IMR-90 (cell line): ENCODE measurements at regions not wholly inside any gene's neighbourhood (a gene's known extent, or its start where the extent isn't known, plus 50 kb on each side); places are given as distances from the start of the nearest gene placed in this dataset.

Experiments
- ATAC-seq: fragments of 200-7000 bp; cut with Tn5 transposase; 2 replicates; pipeline ENCODE4 v1.9.1; 2020; ENCODE audit warnings: low read depth, mild to moderate bottlenecking, moderate library complexity
- BruUV-seq: library from RNA; stranded (reverse); fragments of 400-500 nt; replicated peaks from 2 replicates; lab custom pipeline; 2021; lab: Mats Ljungman, UMichigan
- CTCF ChIA-PET: fragments of 300-600 bp; formaldehyde crosslinking; extraction: SDS; loops from one replicate; lab custom pipeline; 2021; ENCODE audit warnings: antibody characterized with exemption; lab: Yijun Ruan, JAX
- POLR2A ChIA-PET: fragments of 300-600 bp; sonication (Branson Sonifier 250); formaldehyde crosslinking; loops from one replicate; lab custom pipeline; 2022; ENCODE audit warnings: antibody characterized with exemption; ENCODE audit not compliant: unreplicated experiment; lab: Charles Lee
- DNase-seq: peaks from one replicate; pipeline ENCODE4 v3.0.0; 2013
- H2AFZ ChIP-seq: replicated peaks from 2 replicates; pipeline ENCODE3; 2013; ENCODE audit warnings: low read length, mild to moderate bottlenecking; ENCODE audit not compliant: poor library complexity
- H2AK5ac ChIP-seq: 2 replicates; pipeline ENCODE4 v1.6.1; 2013; ENCODE audit warnings: low read depth, low read length, inconsistent platforms
- H2AK9ac ChIP-seq: replicated peaks from 2 replicates; pipeline ENCODE3; 2013; ENCODE audit warnings: mild to moderate bottlenecking, low read depth, low read length, moderate library complexity; ENCODE audit not compliant: poor library complexity
- H2BK120ac ChIP-seq: 2 replicates; pipeline ENCODE4 v1.6.1; 2013; ENCODE audit warnings: low read depth, low read length, inconsistent platforms
- H2BK15ac ChIP-seq: 3 replicates; pipeline ENCODE4 v1.6.1; 2013; ENCODE audit warnings: low read depth, low read length, inconsistent platforms
- H2BK20ac ChIP-seq: 2 replicates; pipeline ENCODE4 v1.6.1; 2013; ENCODE audit warnings: low read depth, mild to moderate bottlenecking, inconsistent platforms, low read length, moderate library complexity
- H2BK5ac ChIP-seq: 2 replicates; pipeline ENCODE4 v1.6.1; 2013; ENCODE audit warnings: mild to moderate bottlenecking, low read depth, low read length, inconsistent platforms; ENCODE audit not compliant: poor library complexity, severe bottlenecking
- H3K14ac ChIP-seq: replicated peaks from 2 replicates; pipeline ENCODE4 v1.6.1; 2013; ENCODE audit warnings: low read depth, low read length, inconsistent platforms
- H3K18ac ChIP-seq: 2 replicates; pipeline ENCODE4 v1.6.1; 2013; ENCODE audit warnings: low read depth, low read length, control low read depth
- H3K23ac ChIP-seq: 2 replicates; pipeline ENCODE4 v1.6.1; 2013; ENCODE audit warnings: low read depth, low read length, inconsistent platforms
- H3K27ac ChIP-seq: 2 replicates; pipeline ENCODE4 v1.5.1; 2013; ENCODE audit warnings: mild to moderate bottlenecking, control low read depth, low read length; ENCODE audit not compliant: insufficient read depth
- H3K27me3 ChIP-seq: 2 replicates; pipeline ENCODE4 v1.6.1; 2013; ENCODE audit warnings: low read length; ENCODE audit not compliant: control insufficient read depth, insufficient read depth
- H3K36me3 ChIP-seq: 2 replicates; pipeline ENCODE4 v1.6.1; 2013; ENCODE audit warnings: low read length, mixed read lengths; ENCODE audit not compliant: control insufficient read depth, insufficient read depth
- H3K4ac ChIP-seq: 2 replicates; pipeline ENCODE4 v1.6.1; 2013; ENCODE audit warnings: low read depth, low read length, inconsistent platforms
- H3K4me1 ChIP-seq: 2 replicates; pipeline ENCODE4 v1.6.1; 2013; ENCODE audit warnings: low read length, mixed read lengths; ENCODE audit not compliant: control insufficient read depth, insufficient read depth
- H3K4me2 ChIP-seq: 2 replicates; pipeline ENCODE4 v1.6.1; 2013; ENCODE audit warnings: low read depth, mild to moderate bottlenecking, control low read depth, low read length, moderate library complexity
- H3K4me3 ChIP-seq: 2 replicates; pipeline ENCODE4 v1.5.1; 2013; ENCODE audit warnings: low read depth, mild to moderate bottlenecking, control low read depth, low read length, moderate library complexity; ENCODE audit not compliant: insufficient read depth
- H3K56ac ChIP-seq: 2 replicates; pipeline ENCODE4 v1.6.1; 2013; ENCODE audit warnings: low read length, inconsistent platforms; ENCODE audit not compliant: insufficient read depth; ENCODE audit errors: extremely low read depth
- H3K79me1 ChIP-seq, 2 experiments: 2 replicates each; pipeline ENCODE4 v1.6.1; 2013; ENCODE audit warnings: low read length in 2 of 2, inconsistent platforms in 1 of 2, low read depth in 1 of 2
- H3K9ac ChIP-seq: 2 replicates; pipeline ENCODE4 v1.6.1; 2013; ENCODE audit warnings: low read depth, low read length, control low read depth
- H3K9me1 ChIP-seq: 2 replicates; pipeline ENCODE4 v1.6.1; 2013; ENCODE audit warnings: low read length, inconsistent platforms; ENCODE audit not compliant: insufficient read depth
- H3K9me3 ChIP-seq: 2 replicates; pipeline ENCODE4 v1.6.1; 2013; ENCODE audit warnings: low read length; ENCODE audit not compliant: control insufficient read depth, insufficient read depth
- H4K20me1 ChIP-seq: 2 replicates; pipeline ENCODE4 v1.6.1; 2013; ENCODE audit warnings: low read length, inconsistent platforms; ENCODE audit not compliant: insufficient read depth
- H4K5ac ChIP-seq: 2 replicates; pipeline ENCODE4 v1.6.1; 2013; ENCODE audit warnings: mild to moderate bottlenecking, low read depth, low read length, control low read depth
- H4K8ac ChIP-seq, 2 experiments: 2 replicates each; pipeline ENCODE4 v1.6.1; 2013; ENCODE audit warnings: low read depth in 2 of 2, low read length in 2 of 2, control low read depth in 1 of 2, inconsistent platforms in 1 of 2
- H4K91ac ChIP-seq: 2 replicates; pipeline ENCODE4 v1.6.1; 2013; ENCODE audit warnings: low read depth, low read length, inconsistent platforms; ENCODE audit not compliant: insufficient read depth
- BHLHE40 ChIP-seq: fragments of 150-350 bp; IDR thresholded peaks from 2 replicates; pipeline ENCODE4 v1.6.1; 2016; ENCODE audit warnings: mild to moderate bottlenecking, low read depth, low read length
- CEBPB ChIP-seq: IDR thresholded peaks from 2 replicates; pipeline ENCODE4 v1.6.1; 2012; ENCODE audit warnings: low read depth, low read length, improper control_type of control experiment
- CHD1 ChIP-seq: IDR thresholded peaks from 2 replicates; pipeline ENCODE4 v1.6.1; 2012; ENCODE audit warnings: low read depth, low read length, improper control_type of control experiment
- CTCF ChIP-seq: conservative IDR thresholded peaks from 2 replicates; pipeline ENCODE4 v1.5.1; 2012; ENCODE audit warnings: mild to moderate bottlenecking, low read depth, low read length, improper control_type of control experiment
- ELK1 ChIP-seq: fragments of 150-350 bp; IDR thresholded peaks from 2 replicates; pipeline ENCODE4 v1.6.1; 2016; ENCODE audit warnings: low read depth, mild to moderate bottlenecking, low read length, moderate library complexity, borderline replicate concordance
- FOS ChIP-seq: fragments of 150-350 bp; IDR thresholded peaks from 2 replicates; pipeline ENCODE4 v1.6.1; 2016; ENCODE audit warnings: low read depth, low read length
- MAFK ChIP-seq: IDR thresholded peaks from 2 replicates; pipeline ENCODE4 v1.6.1; 2012; ENCODE audit warnings: low read depth, low read length, improper control_type of control experiment
- MAZ ChIP-seq: IDR thresholded peaks from 2 replicates; pipeline ENCODE4 v1.6.1; 2012; ENCODE audit warnings: low read depth, mild to moderate bottlenecking, low read length, improper control_type of control experiment, moderate library complexity, borderline replicate concordance
- MXI1 ChIP-seq: IDR thresholded peaks from 2 replicates; pipeline ENCODE4 v1.6.1; 2012; ENCODE audit warnings: low read depth, mild to moderate bottlenecking, low read length, moderate library complexity, borderline replicate concordance
- NFE2L2 ChIP-seq: fragments of 150-350 bp; IDR thresholded peaks from 2 replicates; pipeline ENCODE4 v1.6.1; 2016; ENCODE audit warnings: low read depth, mild to moderate bottlenecking, low read length
- POLR2A ChIP-seq: IDR thresholded peaks from 2 replicates; pipeline ENCODE4 v1.6.1; 2012; ENCODE audit warnings: mild to moderate bottlenecking, low read depth, low read length
- RAD21 ChIP-seq: IDR thresholded peaks from 2 replicates; pipeline ENCODE4 v1.6.1; 2012; ENCODE audit warnings: low read length, improper control_type of control experiment
- RCOR1 ChIP-seq: IDR thresholded peaks from 2 replicates; pipeline ENCODE4 v1.6.1; 2012; ENCODE audit warnings: mild to moderate bottlenecking, low read length, improper control_type of control experiment; ENCODE audit not compliant: insufficient replicate concordance
- RFX5 ChIP-seq: IDR thresholded peaks from 2 replicates; pipeline ENCODE4 v1.8.0; 2012; ENCODE audit warnings: low read depth, mild to moderate bottlenecking, low read length, moderate library complexity
- SMC3 ChIP-seq: fragments of 150-350 bp; IDR thresholded peaks from 2 replicates; pipeline ENCODE4 v1.6.1; 2016; ENCODE audit warnings: low read depth, mild to moderate bottlenecking, antibody characterized with exemption, low read length, moderate library complexity
- USF2 ChIP-seq: fragments of 150-350 bp; IDR thresholded peaks from 2 replicates; pipeline ENCODE4 v1.6.1; 2017; ENCODE audit warnings: mild to moderate bottlenecking, antibody characterized with exemption, low read length, low read depth
- WGBS, 2 experiments: methylation state at CpG; one replicate each; pipeline versions ENCODE4 v1.1.5 to v1.1.7; 2013; ENCODE audit warnings: missing lambda C conversion rate in 2 of 2; ENCODE audit not compliant: insufficient read length in 1 of 2; ENCODE audit errors: extremely low coverage in 2 of 2; 5-methylcytosine and 5-hydroxymethylcytosine counted together
- dilution Hi-C: fragments of 300-500 bp; cut with HindIII; formaldehyde crosslinking; loops from one replicate; pipeline ENCODE4 v1.14.3; 2018; ENCODE audit warnings: low sequenced_read_pairs; ENCODE audit not compliant: unreplicated experiment
- in situ Hi-C: fragments of 300-500 bp; cut with MboI; formaldehyde crosslinking; loops from 3 replicates; pipeline ENCODE4 v1.14.3; 2019; ENCODE audit warnings: low sequenced_read_pairs, inconsistent platforms, mixed read lengths
- intact Hi-C: fragments of 100-400 bp; cut with micrococcal nuclease; formaldehyde crosslinking; loops from 2 replicates; pipeline ENCODE4 v1.10.0; 2022

GRCh38 chr5:158506648-158507047 lies 593.1 kb downstream of the EBF1 start:
- Histone ChIP-seq H3K23ac (no peak overlapping the region), H3K27ac (no peak overlapping the region), H3K9me1 (no peaks in the 10 kb centered on the region), H2BK20ac (no peak overlapping the region), H4K8ac (no peak overlapping the region), H3K14ac (no peak overlapping the region), H2AK5ac (no peak overlapping the region), H3K9ac (no peak overlapping the region), H3K36me3 (no peaks in the 10 kb centered on the region), H3K4me1 (no peaks in the 10 kb centered on the region), H3K18ac (no peak overlapping the region), H3K4ac (no peak overlapping the region), H2BK15ac (no peak overlapping the region), H2BK5ac (no peak overlapping the region), H4K20me1 (no peaks in the 10 kb centered on the region), H2BK120ac (no peak overlapping the region), H3K79me1 (no peaks in the 10 kb centered on the region), H3K27me3 (no peaks in the 10 kb centered on the region), H3K56ac (no peak overlapping the region), H3K4me2 (no peak overlapping the region), H4K91ac (no peak overlapping the region), H4K5ac (no peak overlapping the region), H2AK9ac (no peak overlapping the region), H3K4me3 (no peak overlapping the region), H3K9me3 (peaks cover 2% of the 10 kb centered on the region; the same call in 1 of the 2 replicates), H2AFZ (no peak overlapping the region)
- in situ Hi-C loops, result no loop called here
- TF ChIP-seq BHLHE40 (no peak), MAZ (no peak), POLR2A (no peak), ELK1 (no peak), RCOR1 (no peak), MXI1 (no peak), USF2 (no peak), SMC3 (no peak), MAFK (no peak), CEBPB (no peak), RFX5 (no peak), CHD1 (no peak), CTCF (no peak), FOS (no peak), NFE2L2 (no peak), RAD21 (no peak)
- ChIA-PET CTCF (no interaction called here), POLR2A (no interaction called here)
- BruUV-seq, result no TSS peak
- WGBS, 2 experiments, result no CpG with 5 or more reads among the region's 1 CpG
- DNase-seq, result no peak
- intact Hi-C loops, result no loop called here
- dilution Hi-C loops, result no loop called here
- no peak for ATAC-seq
